HepG2 (cell line): ENCODE measurements at regions not wholly inside any gene's neighbourhood (a gene's known extent, or its start where the extent isn't known, plus 50 kb on each side); places are given as distances from the start of the nearest gene placed in this dataset.

Experiments used
- FOXP1 ChIP-seq, 2 experiments: fragments of 450-650 bp in 1 of 2; IDR thresholded peaks; 2 replicates each; pipeline ENCODE4 v1.6.1; 2017 to 2018; ENCODE audit warnings: antibody characterized with exemption in 1 of 2
- RAD21 ChIP-seq: fragments of 450-650 bp; formaldehyde crosslinking; IDR thresholded peaks from 2 replicates; pipeline ENCODE4 v1.5.0; 2020; ENCODE audit warnings: mild to moderate bottlenecking
- RBAK ChIP-seq: sonication (generic); formaldehyde crosslinking; IDR thresholded peaks from 2 replicates; pipeline ENCODE4 v1.5.1; 2020; ENCODE audit warnings: mild to moderate bottlenecking, missing genetic modification reagents
- TCF12 ChIP-seq, 2 experiments: fragments of 450-650 bp in 1 of 2; sonication (generic) in 1 of 2; formaldehyde crosslinking in 1 of 2; IDR thresholded peaks; 2 replicates each; pipeline versions ENCODE4 v1.6.1 to v1.8.0; 2017 to 2022; ENCODE audit warnings: antibody characterized with exemption in 1 of 2, mild to moderate bottlenecking in 1 of 2, missing genetic modification reagents in 1 of 2, moderate library complexity in 1 of 2
- ZEB1 ChIP-seq: IDR thresholded peaks from 2 replicates; pipeline ENCODE4 v1.6.1; 2012; ENCODE audit warnings: mild to moderate bottlenecking, low read depth, inconsistent platforms; ENCODE audit not compliant: insufficient replicate concordance
- ZNF225 ChIP-seq: sonication (generic); formaldehyde crosslinking; IDR thresholded peaks from 2 replicates; pipeline ENCODE4 v1.4.0; 2020; ENCODE audit warnings: mild to moderate bottlenecking, missing genetic modification reagents
- ZNF460 ChIP-seq: sonication (generic); formaldehyde crosslinking; IDR thresholded peaks from 2 replicates; pipeline ENCODE4 v1.5.1; 2020; ENCODE audit warnings: missing genetic modification reagents, mild to moderate bottlenecking, borderline replicate concordance
- TF ChIP-seq, protein P1 (sequence below): sonication (generic); formaldehyde crosslinking; IDR thresholded peaks from 2 replicates; pipeline ENCODE4 v1.5.0; 2020; ENCODE audit warnings: missing genetic modification reagents, mild to moderate bottlenecking, borderline replicate concordance
- TF ChIP-seq, protein P2 (sequence below), 2 experiments: fragments of 450-650 bp in 1 of 2; sonication (generic) in 1 of 2; formaldehyde crosslinking; IDR thresholded peaks; 2 replicates each; pipeline versions ENCODE4 v1.5.0 to v1.8.0; 2020 to 2022; ENCODE audit warnings: mild to moderate bottlenecking in 1 of 2, missing genetic modification reagents in 1 of 2
- TF ChIP-seq, protein P3 (sequence below): sonication (generic); formaldehyde crosslinking; IDR thresholded peaks from 2 replicates; pipeline ENCODE4 v1.4.0; 2020; ENCODE audit warnings: missing genetic modification reagents, mild to moderate bottlenecking, borderline replicate concordance

DNA sequence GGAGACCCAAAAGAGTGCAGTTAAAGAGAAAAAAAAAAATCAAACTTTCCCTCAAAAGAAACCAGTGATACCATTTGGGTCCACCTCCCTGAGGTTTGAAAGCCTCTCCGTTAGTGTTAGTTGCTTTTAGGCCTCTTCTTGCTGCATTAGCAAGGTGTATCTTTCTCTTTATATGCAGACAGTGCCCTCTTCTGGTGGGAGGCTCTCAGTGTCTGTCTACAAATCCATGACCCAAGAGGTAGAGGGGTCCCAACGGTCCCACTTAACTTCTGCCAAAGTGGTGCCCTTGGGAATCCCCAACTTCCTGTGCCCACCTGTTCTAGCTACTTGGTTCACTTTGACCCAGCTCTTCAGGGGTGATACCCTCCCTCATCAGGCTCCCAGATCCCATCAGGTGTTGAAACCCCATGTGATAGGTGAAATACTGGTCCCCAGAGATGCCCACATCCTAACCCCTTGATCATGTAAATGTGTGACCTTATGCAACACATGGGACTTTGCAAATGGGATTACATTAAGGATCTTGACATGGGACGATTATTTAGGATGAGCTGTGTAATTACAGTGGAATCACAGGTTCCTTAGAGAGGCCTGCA, 63.7 kb upstream of the CD99 start (continued):
- TF ChIP-seq, protein P1, sequence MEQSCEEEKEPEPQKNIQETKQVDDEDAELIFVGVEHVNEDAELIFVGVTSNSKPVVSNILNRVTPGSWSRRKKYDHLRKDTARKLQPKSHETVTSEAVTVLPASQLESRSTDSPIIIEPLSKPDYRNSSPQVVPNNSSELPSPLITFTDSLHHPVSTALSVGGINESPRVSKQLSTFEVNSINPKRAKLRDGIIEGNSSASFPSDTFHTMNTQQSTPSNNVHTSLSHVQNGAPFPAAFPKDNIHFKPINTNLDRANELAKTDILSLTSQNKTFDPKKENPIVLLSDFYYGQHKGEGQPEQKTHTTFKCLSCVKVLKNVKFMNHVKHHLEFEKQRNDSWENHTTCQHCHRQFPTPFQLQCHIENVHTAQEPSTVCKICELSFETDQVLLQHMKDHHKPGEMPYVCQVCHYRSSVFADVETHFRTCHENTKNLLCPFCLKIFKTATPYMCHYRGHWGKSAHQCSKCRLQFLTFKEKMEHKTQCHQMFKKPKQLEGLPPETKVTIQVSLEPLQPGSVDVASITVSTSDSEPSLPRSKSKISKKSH (CRISPR knock-in tag): no peak
- TF ChIP-seq ZNF225: no peak
- no peak for TF ChIP-seq TCF12 (IDR thresholded peaks at IDR 0.05)
- no peak for TF ChIP-seq TCF12 (CRISPR knock-in tag; IDR thresholded peaks at IDR 0.05)
- no peak for TF ChIP-seq ZEB1
- TF ChIP-seq ZNF460 (CRISPR knock-in tag): no peak
- TF ChIP-seq FOXP1 (IDR thresholded peaks at IDR 0.05): no peak
- no peak for TF ChIP-seq FOXP1 (CRISPR knock-in tag; IDR thresholded peaks at IDR 0.05)
- TF ChIP-seq, protein P2, sequence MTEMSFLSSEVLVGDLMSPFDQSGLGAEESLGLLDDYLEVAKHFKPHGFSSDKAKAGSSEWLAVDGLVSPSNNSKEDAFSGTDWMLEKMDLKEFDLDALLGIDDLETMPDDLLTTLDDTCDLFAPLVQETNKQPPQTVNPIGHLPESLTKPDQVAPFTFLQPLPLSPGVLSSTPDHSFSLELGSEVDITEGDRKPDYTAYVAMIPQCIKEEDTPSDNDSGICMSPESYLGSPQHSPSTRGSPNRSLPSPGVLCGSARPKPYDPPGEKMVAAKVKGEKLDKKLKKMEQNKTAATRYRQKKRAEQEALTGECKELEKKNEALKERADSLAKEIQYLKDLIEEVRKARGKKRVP (CRISPR knock-in tag; IDR thresholded peaks at IDR 0.05): no peak
- TF ChIP-seq RBAK (CRISPR knock-in tag): no peak
- TF ChIP-seq, protein P3, sequence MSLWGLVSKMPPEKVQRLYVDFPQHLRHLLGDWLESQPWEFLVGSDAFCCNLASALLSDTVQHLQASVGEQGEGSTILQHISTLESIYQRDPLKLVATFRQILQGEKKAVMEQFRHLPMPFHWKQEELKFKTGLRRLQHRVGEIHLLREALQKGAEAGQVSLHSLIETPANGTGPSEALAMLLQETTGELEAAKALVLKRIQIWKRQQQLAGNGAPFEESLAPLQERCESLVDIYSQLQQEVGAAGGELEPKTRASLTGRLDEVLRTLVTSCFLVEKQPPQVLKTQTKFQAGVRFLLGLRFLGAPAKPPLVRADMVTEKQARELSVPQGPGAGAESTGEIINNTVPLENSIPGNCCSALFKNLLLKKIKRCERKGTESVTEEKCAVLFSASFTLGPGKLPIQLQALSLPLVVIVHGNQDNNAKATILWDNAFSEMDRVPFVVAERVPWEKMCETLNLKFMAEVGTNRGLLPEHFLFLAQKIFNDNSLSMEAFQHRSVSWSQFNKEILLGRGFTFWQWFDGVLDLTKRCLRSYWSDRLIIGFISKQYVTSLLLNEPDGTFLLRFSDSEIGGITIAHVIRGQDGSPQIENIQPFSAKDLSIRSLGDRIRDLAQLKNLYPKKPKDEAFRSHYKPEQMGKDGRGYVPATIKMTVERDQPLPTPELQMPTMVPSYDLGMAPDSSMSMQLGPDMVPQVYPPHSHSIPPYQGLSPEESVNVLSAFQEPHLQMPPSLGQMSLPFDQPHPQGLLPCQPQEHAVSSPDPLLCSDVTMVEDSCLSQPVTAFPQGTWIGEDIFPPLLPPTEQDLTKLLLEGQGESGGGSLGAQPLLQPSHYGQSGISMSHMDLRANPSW (CRISPR knock-in tag): no peak
- peak; percentile 69 for TF ChIP-seq RAD21 (CRISPR knock-in tag)
